ENCODE measurements at regions not wholly inside any gene's neighbourhood (a gene's known extent, or its start where the extent isn't known, plus 50 kb on each side); places are given as distances from the start of the nearest gene placed in this dataset.

- no peaks in the 10 kb centered on the region for H3K4me1 ChIP-seq (replicated peaks in 1 of 4; ENCODE audit: control insufficient read depth in 3 of 4, insufficient read depth in 4 of 4, low read length in 3 of 4)
- no peaks in the 10 kb centered on the region for H3K23me2 ChIP-seq (ENCODE audit: low read depth, low read length)
- no peak overlapping the region for H2BK120ac ChIP-seq (replicated peaks; ENCODE audit: low read depth, low read length)
- no peak overlapping the region for H2BK12ac ChIP-seq (ENCODE audit: low read depth, low read length)
- no peak overlapping the region for H3K23ac ChIP-seq (ENCODE audit: insufficient read length)
- H4K5ac ChIP-seq (ENCODE audit: insufficient read length, low read depth, low read length) = no peak overlapping the region
- DNase-seq (ENCODE audit: low read depth in 1 of 2, low spot score in 2 of 2) (no peak), FAIRE-seq (no peak)
- H4K91ac ChIP-seq (replicated peaks; ENCODE audit: insufficient read length, low read length) = no peak overlapping the region
- TF ChIP-seq CBX5 (IDR thresholded peaks at IDR 0.05; ENCODE audit: low read depth, low read length) = no peak
- no peak for TF ChIP-seq POU5F1 (IDR thresholded peaks at IDR 0.05; ENCODE audit: low read depth, low read length)
- TF ChIP-seq SIN3A (conservative IDR thresholded peaks at IDR 0.05 in 1 of 2, IDR thresholded peaks at IDR 0.05 in 1 of 2; ENCODE audit: low read depth in 1 of 2, low read length in 2 of 2) = no peak
- H4K20me1 ChIP-seq (replicated peaks in 1 of 2; ENCODE audit: control insufficient read depth in 1 of 2, insufficient read depth in 2 of 2, low read length in 2 of 2) = no peaks in the 10 kb centered on the region
- H3K4ac ChIP-seq (replicated peaks; ENCODE audit: insufficient read length, low read depth, low read length) = no peak overlapping the region
- ChIA-PET POLR2A (ENCODE audit: partially characterized antibody) (no interaction called here), CTCF (ENCODE audit: partially characterized antibody) (interaction anchor here (0.6 to 1.6 kb wide), 4 partner anchors 12 to 138 kb away, joined by 3 to 4 read pairs (median 3); no protein-coding TSS in a partner anchor)
- 0 out of 2 replicates have a peak overlapping the region, but pooled peaks have one; percentile 35 for H2AFZ ChIP-seq (ENCODE audit: low read length)
- no peak overlapping the region for H4K8ac ChIP-seq (ENCODE audit: extremely low read depth, insufficient read depth, low read length)
- H3K14ac ChIP-seq (ENCODE audit: insufficient read length) = no peak overlapping the region
- H3K18ac ChIP-seq (ENCODE audit: extremely low read depth, low read length) = peak overlapping the region; percentile 9; the same call in 1 of the 2 replicates
- H3K4me3 ChIP-seq (ENCODE audit: extremely low read depth in 1 of 4, insufficient read depth in 2 of 4, low read depth in 3 of 4, low read length in 4 of 4) = no peak overlapping the region
- no peaks in the 10 kb centered on the region for H3K36me3 ChIP-seq (ENCODE audit: control insufficient read depth in 2 of 4, insufficient read depth in 4 of 4, low read length in 3 of 4)
- no peak overlapping the region for H2BK5ac ChIP-seq (ENCODE audit: low read depth, low read length)
- no peak overlapping the region for H3K9ac ChIP-seq (replicated peaks in 1 of 4; ENCODE audit: extremely low read depth in 1 of 4, low read depth in 3 of 4, low read length in 3 of 4)
- H2AK5ac ChIP-seq (ENCODE audit: low read depth, low read length) = no peak overlapping the region
- 87% methylated on average over 8 of the region's 9 CpGs; no CpG with 5 or more reads in 1 of the 2 experiments for WGBS, 2 experiments (ENCODE audit: extremely low coverage in 1 of 2, insufficient coverage in 1 of 2, insufficient read length in 1 of 2, insufficient replicate concordance in 2 of 2, low coverage in 1 of 2, low lambda C conversion rate in 2 of 2, missing lambda C conversion rate in 1 of 2)
- H3K56ac ChIP-seq (replicated peaks; ENCODE audit: insufficient read length, low read depth, low read length) = no peak overlapping the region
- H3K79me2 ChIP-seq (ENCODE audit: control insufficient read depth in 1 of 2, insufficient read depth in 2 of 2, low read length in 2 of 2) = no peaks in the 10 kb centered on the region
- no peaks in the 10 kb centered on the region for H3K27me3 ChIP-seq (replicated peaks in 1 of 4; ENCODE audit: control insufficient read depth in 3 of 4, extremely low read depth in 1 of 4, insufficient read depth in 3 of 4, low read length in 3 of 4)
- H3K27ac ChIP-seq (ENCODE audit: low read depth, low read length) = no peak overlapping the region
- no peak overlapping the region for H2BK15ac ChIP-seq (ENCODE audit: low read length)
- no peak overlapping the region for H2BK20ac ChIP-seq (ENCODE audit: low read length)
- no peaks in the 10 kb centered on the region for H3K9me3 ChIP-seq (ENCODE audit: insufficient read depth in 2 of 2, low read depth in 1 of 2, low read length in 1 of 2)
- no peaks in the 10 kb centered on the region for H3K79me1 ChIP-seq (ENCODE audit: low read depth, low read length)
- no peak overlapping the region for H3K4me2 ChIP-seq (ENCODE audit: insufficient read depth in 1 of 2, low read depth in 2 of 2, low read length in 2 of 2)
Observed at GRCh38 chr13:110057052-110057451, 249.9 kb downstream of the COL4A1 start.

Measured in H1 (cell line).